Liver (tissue), 8 donors: ENCODE measurements at regions not wholly inside any gene's neighbourhood (a gene's known extent, or its start where the extent isn't known, plus 50 kb on each side); places are given as distances from the start of the nearest gene placed in this dataset.

Experiments
- DNase-seq: peaks from one replicate; pipeline ENCODE4 v3.0.0-alpha.2; 2017; ENCODE audit warnings: low spot score
- H3K27ac ChIP-seq, 2 donors: one replicate each; pipeline ENCODE4 v1.7.0; 2013; ENCODE audit warnings: inconsistent platforms in 2 of 2, low read length in 2 of 2, control low read depth in 1 of 2, low read depth in 1 of 2, mild to moderate bottlenecking in 1 of 2
- H3K27me3 ChIP-seq, 4 donors: one replicate each; pipeline versions ENCODE4 v1.6.1 to v1.7.0; 2013; ENCODE audit warnings: low read length in 3 of 4, inconsistent platforms in 1 of 4, mild to moderate bottlenecking in 1 of 4, moderate library complexity in 1 of 4; ENCODE audit not compliant: control insufficient read depth in 4 of 4, insufficient read depth in 4 of 4
- H3K36me3 ChIP-seq, 4 donors: one replicate each; pipeline versions ENCODE4 v1.6.1 to v1.7.0; 2013; ENCODE audit warnings: low read length in 3 of 4, mild to moderate bottlenecking in 3 of 4, low read depth in 1 of 4, moderate library complexity in 1 of 4; ENCODE audit not compliant: control insufficient read depth in 4 of 4, insufficient read depth in 3 of 4
- H3K4me1 ChIP-seq, 4 donors: one replicate each; pipeline versions ENCODE4 v1.6.1 to v1.7.0; 2013; ENCODE audit warnings: low read length in 3 of 4, mild to moderate bottlenecking in 3 of 4, moderate library complexity in 1 of 4; ENCODE audit not compliant: control insufficient read depth in 4 of 4, insufficient read depth in 4 of 4
- H3K4me3 ChIP-seq, 3 donors: one replicate each; pipeline versions ENCODE4 v1.6.1 to v1.7.0; 2013; ENCODE audit warnings: low read length in 3 of 3, control low read depth in 1 of 3, low read depth in 1 of 3, mild to moderate bottlenecking in 1 of 3
- H3K9ac ChIP-seq, 2 donors: one replicate each; pipeline ENCODE4 v1.7.0; 2013; ENCODE audit warnings: low read length in 2 of 2, mild to moderate bottlenecking in 2 of 2, moderate library complexity in 2 of 2, control low read depth in 1 of 2, low read depth in 1 of 2
- H3K9me3 ChIP-seq, 4 donors: one replicate each; pipeline versions ENCODE4 v1.6.1 to v1.7.0; 2013; ENCODE audit warnings: low read length in 3 of 4; ENCODE audit not compliant: control insufficient read depth in 4 of 4
- ATF3 ChIP-seq: IDR thresholded peaks from 2 replicates; pipeline ENCODE4 v1.6.1; 2016; ENCODE audit warnings: antibody characterized with exemption
- CTCF ChIP-seq: fragments of 150-350 bp; IDR thresholded peaks from 2 replicates; pipeline ENCODE4 v1.5.1; 2017; ENCODE audit warnings: improper control_type of control experiment, low read depth, low read length; ENCODE audit not compliant: missing input control
- EGR1 ChIP-seq, 2 donors: IDR thresholded peaks; 2 replicates each; pipeline ENCODE4 v1.6.1; 2016 to 2018; ENCODE audit warnings: antibody characterized with exemption in 2 of 2, low read depth in 2 of 2
- FOXA1 ChIP-seq: IDR thresholded peaks from 2 replicates; pipeline ENCODE4 v1.6.1; 2016; ENCODE audit warnings: antibody characterized with exemption
- FOXA2 ChIP-seq: IDR thresholded peaks from 2 replicates; pipeline ENCODE4 v1.6.1; 2016; ENCODE audit warnings: antibody characterized with exemption
- GABPA ChIP-seq, 2 donors: IDR thresholded peaks in 1 of 2; conservative IDR thresholded peaks in 1 of 2; 2 replicates each; pipeline ENCODE4 v1.6.1; 2016; ENCODE audit warnings: antibody characterized with exemption in 2 of 2, mild to moderate bottlenecking in 1 of 2, moderate library complexity in 1 of 2
- HNF4A ChIP-seq, 2 donors: conservative IDR thresholded peaks; 2 replicates each; pipeline ENCODE4 v1.6.1; 2016; ENCODE audit warnings: antibody characterized with exemption in 2 of 2, mild to moderate bottlenecking in 2 of 2
- HNF4G ChIP-seq: IDR thresholded peaks from 2 replicates; pipeline ENCODE4 v1.6.1; 2016; ENCODE audit warnings: antibody characterized with exemption
- JUND ChIP-seq, 2 donors: IDR thresholded peaks; 2 replicates each; pipeline ENCODE4 v1.6.1; 2016; ENCODE audit warnings: antibody characterized with exemption in 2 of 2
- MAX ChIP-seq: IDR thresholded peaks from 2 replicates; pipeline ENCODE4 v1.6.1; 2016; ENCODE audit warnings: antibody characterized with exemption
- NR2F2 ChIP-seq: IDR thresholded peaks from 2 replicates; pipeline ENCODE4 v1.6.1; 2016; ENCODE audit warnings: antibody characterized with exemption
- RAD21 ChIP-seq, 2 donors: IDR thresholded peaks; 2 replicates each; pipeline ENCODE4 v1.6.1; 2016; ENCODE audit warnings: antibody characterized with exemption in 2 of 2, mild to moderate bottlenecking in 2 of 2
- RXRA ChIP-seq, 2 donors: IDR thresholded peaks; 2 replicates each; pipeline ENCODE4 v1.6.1; 2017 to 2018; ENCODE audit warnings: antibody characterized with exemption in 2 of 2, mild to moderate bottlenecking in 1 of 2
- SP1 ChIP-seq: IDR thresholded peaks from 2 replicates; pipeline ENCODE4 v1.6.1; 2018; ENCODE audit warnings: antibody characterized with exemption, mild to moderate bottlenecking
- TAF1 ChIP-seq: conservative IDR thresholded peaks from 2 replicates; pipeline ENCODE4 v1.6.1; 2016; ENCODE audit warnings: antibody characterized with exemption, mild to moderate bottlenecking
- YY1 ChIP-seq: IDR thresholded peaks from 2 replicates; pipeline ENCODE4 v1.6.1; 2016; ENCODE audit warnings: antibody characterized with exemption, mild to moderate bottlenecking
- ZBTB33 ChIP-seq: IDR thresholded peaks from 2 replicates; pipeline ENCODE4 v1.6.1; 2016; ENCODE audit warnings: antibody characterized with exemption
- WGBS: extraction: QIAGEN DNeasy Blood & Tissue Kit; methylation state at CpG from one replicate; pipeline ENCODE4 v1.1.7; 2013; 5-methylcytosine and 5-hydroxymethylcytosine counted together
- TF ChIP-seq, protein P1 (sequence below): IDR thresholded peaks from 2 replicates; pipeline ENCODE4 v1.6.1; 2016; ENCODE audit warnings: antibody characterized with exemption, mild to moderate bottlenecking
- donor health status: healthy.
- donor health status: healthy.
- donor health status: healthy.
- donor health status: healthy.
- donor health status: healthy.

GRCh38 chr14:42023452-42023851 is 416.8 kb downstream of the LRFN5 start:
- H3K27me3 ChIP-seq: no peaks in the 10 kb centered on the region
- no peak overlapping the region for H3K27ac ChIP-seq
- DNase-seq: no peak
- H3K36me3 ChIP-seq: no peaks in the 10 kb centered on the region
- WGBS: 60% methylated on average over 2 of the region's 2 CpGs
- no peak for TF ChIP-seq NR2F2
- TF ChIP-seq SP1: no peak
- no peak for TF ChIP-seq JUND (IDR thresholded peaks at IDR 0.05)
- no peak for TF ChIP-seq EGR1 (IDR thresholded peaks at IDR 0.05; ENCODE audit: low read depth in 2 of 2)
- no peak for TF ChIP-seq HNF4G
- no peak for TF ChIP-seq FOXA1
- TF ChIP-seq CTCF: no peak
- TF ChIP-seq MAX: no peak
- TF ChIP-seq HNF4A (conservative IDR thresholded peaks at IDR 0.05): no peak
- TF ChIP-seq, protein P1, sequence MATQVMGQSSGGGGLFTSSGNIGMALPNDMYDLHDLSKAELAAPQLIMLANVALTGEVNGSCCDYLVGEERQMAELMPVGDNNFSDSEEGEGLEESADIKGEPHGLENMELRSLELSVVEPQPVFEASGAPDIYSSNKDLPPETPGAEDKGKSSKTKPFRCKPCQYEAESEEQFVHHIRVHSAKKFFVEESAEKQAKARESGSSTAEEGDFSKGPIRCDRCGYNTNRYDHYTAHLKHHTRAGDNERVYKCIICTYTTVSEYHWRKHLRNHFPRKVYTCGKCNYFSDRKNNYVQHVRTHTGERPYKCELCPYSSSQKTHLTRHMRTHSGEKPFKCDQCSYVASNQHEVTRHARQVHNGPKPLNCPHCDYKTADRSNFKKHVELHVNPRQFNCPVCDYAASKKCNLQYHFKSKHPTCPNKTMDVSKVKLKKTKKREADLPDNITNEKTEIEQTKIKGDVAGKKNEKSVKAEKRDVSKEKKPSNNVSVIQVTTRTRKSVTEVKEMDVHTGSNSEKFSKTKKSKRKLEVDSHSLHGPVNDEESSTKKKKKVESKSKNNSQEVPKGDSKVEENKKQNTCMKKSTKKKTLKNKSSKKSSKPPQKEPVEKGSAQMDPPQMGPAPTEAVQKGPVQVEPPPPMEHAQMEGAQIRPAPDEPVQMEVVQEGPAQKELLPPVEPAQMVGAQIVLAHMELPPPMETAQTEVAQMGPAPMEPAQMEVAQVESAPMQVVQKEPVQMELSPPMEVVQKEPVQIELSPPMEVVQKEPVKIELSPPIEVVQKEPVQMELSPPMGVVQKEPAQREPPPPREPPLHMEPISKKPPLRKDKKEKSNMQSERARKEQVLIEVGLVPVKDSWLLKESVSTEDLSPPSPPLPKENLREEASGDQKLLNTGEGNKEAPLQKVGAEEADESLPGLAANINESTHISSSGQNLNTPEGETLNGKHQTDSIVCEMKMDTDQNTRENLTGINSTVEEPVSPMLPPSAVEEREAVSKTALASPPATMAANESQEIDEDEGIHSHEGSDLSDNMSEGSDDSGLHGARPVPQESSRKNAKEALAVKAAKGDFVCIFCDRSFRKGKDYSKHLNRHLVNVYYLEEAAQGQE: no peak
- H3K9ac ChIP-seq: no peak overlapping the region
- H3K4me1 ChIP-seq: no peaks in the 10 kb centered on the region
- H3K9me3 ChIP-seq: no peaks in the 10 kb centered on the region
- no peak overlapping the region for H3K4me3 ChIP-seq

DNA sequence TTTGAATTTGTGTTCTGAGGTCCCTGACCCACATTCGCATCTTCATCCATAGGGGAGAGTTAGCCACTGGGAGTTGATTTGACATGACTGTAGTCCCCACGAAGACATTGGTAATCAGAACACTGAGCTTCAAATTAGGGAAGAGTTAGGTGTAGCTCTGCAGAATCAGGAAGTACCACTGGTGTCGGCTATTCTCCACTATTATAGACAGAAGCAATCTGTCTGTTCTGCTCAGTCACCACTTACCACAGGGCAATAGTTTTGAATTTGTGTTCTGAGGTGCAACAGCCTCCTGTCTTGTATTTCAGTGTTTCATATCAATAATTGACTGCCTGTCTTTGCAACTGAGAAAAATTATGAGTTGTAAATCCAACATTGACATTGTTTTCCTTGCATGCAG is 407.6 kb downstream of the LRFN5 start:
- WGBS: 58% methylated on average over 3 of the region's 3 CpGs
- Histone ChIP-seq H3K4me3 (no peak overlapping the region), H3K36me3 (no peaks in the 10 kb centered on the region), H3K27ac (no peak overlapping the region), H3K9ac (no peak overlapping the region), H3K27me3 (no peaks in the 10 kb centered on the region), H3K9me3 (no peaks in the 10 kb centered on the region), H3K4me1 (no peaks in the 10 kb centered on the region)
- TF ChIP-seq ZBTB33: no peak
- no peak for TF ChIP-seq JUND (IDR thresholded peaks at IDR 0.05)
- no peak for TF ChIP-seq NR2F2
- TF ChIP-seq FOXA2: no peak
- no peak for TF ChIP-seq SP1
- TF ChIP-seq CTCF: no peak
- no peak for TF ChIP-seq RXRA (IDR thresholded peaks at IDR 0.05)
- no peak for TF ChIP-seq MAX
- TF ChIP-seq GABPA (IDR thresholded peaks at IDR 0.05 in 1 of 2, conservative IDR thresholded peaks at IDR 0.05 in 1 of 2): no peak
- TF ChIP-seq YY1: no peak
- no peak for TF ChIP-seq EGR1 (IDR thresholded peaks at IDR 0.05; ENCODE audit: low read depth in 2 of 2)
- TF ChIP-seq HNF4G: no peak
- TF ChIP-seq ATF3: no peak
- TF ChIP-seq TAF1: no peak
- TF ChIP-seq, protein P1: no peak
- no peak for TF ChIP-seq FOXA1
- no peak for TF ChIP-seq HNF4A (conservative IDR thresholded peaks at IDR 0.05)
- no peak for TF ChIP-seq RAD21 (IDR thresholded peaks at IDR 0.05)
- no peak for DNase-seq
